ENCODE measurements at regions not wholly inside any gene's neighbourhood (a gene's known extent, or its start where the extent isn't known, plus 50 kb on each side); places are given as distances from the start of the nearest gene placed in this dataset.

- DNase-seq, result no peak
These were observed 153.5 kb upstream of the LYZL1 start for GRCh38 chr10:29135337-29135736.

GRCh38 chr10:29136411-29136810 lies 152.5 kb upstream of the LYZL1 start:
- DNase-seq, result no peak

- peak; percentile 21 for DNase-seq
These were observed 148.7 kb upstream of the LYZL1 start for GRCh38 chr10:29140151-29140550.

- no peak for DNase-seq
These were observed 147.9 kb upstream of the LYZL1 start for GRCh38 chr10:29140991-29141390.

GRCh38 chr10:29141761-29142160 lies 147.1 kb upstream of the LYZL1 start:
- no peak for DNase-seq

- DNase-seq, result no peak
These were observed 146.2 kb upstream of the LYZL1 start for GRCh38 chr10:29142516-29143314.

- no peak for DNase-seq
These were observed 144.7 kb upstream of the LYZL1 start for GRCh38 chr10:29144126-29144525.

GRCh38 chr10:29146311-29147100 lies 142.4 kb upstream of the LYZL1 start:
- no peak for DNase-seq

- no peak for DNase-seq
These were observed 138.9 kb upstream of the LYZL1 start for GRCh38 chr10:29150010-29150409.

GRCh38 chr10:29151005-29151404 lies 137.9 kb upstream of the LYZL1 start:
- DNase-seq, result no peak

GRCh38 chr10:29157321-29157720 lies 131.5 kb upstream of the LYZL1 start:
- DNase-seq, result peak; percentile 69

GRCh38 chr10:29158066-29158465 lies 130.8 kb upstream of the LYZL1 start:
- DNase-seq, result no peak

- no peak for DNase-seq
These were observed 128.7 kb upstream of the LYZL1 start for GRCh38 chr10:29160150-29160617.

- DNase-seq, result no peak
These were observed 125.1 kb upstream of the LYZL1 start for GRCh38 chr10:29163746-29164145.

- no peak for DNase-seq
These were observed 122.2 kb upstream of the LYZL1 start for GRCh38 chr10:29166713-29167112.

GRCh38 chr10:29169021-29169420 lies 119.8 kb upstream of the LYZL1 start:
- DNase-seq, result no peak

- DNase-seq, result no peak
These were observed 117.2 kb upstream of the LYZL1 start for GRCh38 chr10:29171717-29172116.

- DNase-seq, result no peak
These were observed 114.5 kb upstream of the LYZL1 start for GRCh38 chr10:29174389-29174788.

GRCh38 chr10:29176845-29177832 lies 111.7 kb upstream of the LYZL1 start:
- DNase-seq, result no peak

- DNase-seq, result no peak
These were observed 106.9 kb upstream of the LYZL1 start for GRCh38 chr10:29181936-29182335.

GRCh38 chr10:29183301-29183945 lies 105.4 kb upstream of the LYZL1 start:
- no peak for DNase-seq
